ENCODE measurements at regions not wholly inside any gene's neighbourhood (a gene's known extent, or its start where the extent isn't known, plus 50 kb on each side); places are given as distances from the start of the nearest gene placed in this dataset.

DNA sequence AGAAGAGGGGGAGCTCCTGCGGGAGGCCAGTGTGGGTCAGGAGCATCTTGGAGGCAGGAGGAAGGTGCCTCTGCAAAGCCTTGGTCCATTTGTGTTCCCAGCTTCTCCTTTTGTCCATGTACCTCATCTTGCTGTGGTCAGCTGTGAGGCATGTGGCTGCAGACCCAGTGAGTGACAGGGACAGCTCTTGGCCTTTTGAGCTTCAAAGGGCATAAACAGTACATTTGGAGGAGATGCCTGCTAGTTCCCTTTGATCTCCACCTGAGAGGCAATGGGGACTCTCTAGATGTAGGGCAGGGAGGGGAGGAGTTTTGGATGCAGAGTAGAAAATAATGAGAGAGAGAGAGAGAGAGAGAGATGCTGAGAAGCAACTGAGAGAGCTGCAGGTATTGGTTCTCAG is 270.0 kb downstream of the TLE3 start:
- intact Hi-C loops (cut with DNase I), result no loop called here
- no peak for DNase-seq
- H3K9me3 ChIP-seq, result no peaks in the 10 kb centered on the region
- peaks cover 0 to 33% (median 13%) of the 10 kb centered on the region in 7 donors for H3K27me3 ChIP-seq
- H3K36me3 ChIP-seq, result no peaks in the 10 kb centered on the region
- no peak for ATAC-seq
- H3K4me3 ChIP-seq, result no peak overlapping the region
- H3K4me1 ChIP-seq, result no peaks in the 10 kb centered on the region
- H3K27ac ChIP-seq, result no peak overlapping the region
- no peak for TF ChIP-seq CTCF (IDR thresholded peaks at IDR 0.05)
- 77 to 100% methylated on average over 1 of the region's 1 CpG for WGBS, 2 donors

DNA sequence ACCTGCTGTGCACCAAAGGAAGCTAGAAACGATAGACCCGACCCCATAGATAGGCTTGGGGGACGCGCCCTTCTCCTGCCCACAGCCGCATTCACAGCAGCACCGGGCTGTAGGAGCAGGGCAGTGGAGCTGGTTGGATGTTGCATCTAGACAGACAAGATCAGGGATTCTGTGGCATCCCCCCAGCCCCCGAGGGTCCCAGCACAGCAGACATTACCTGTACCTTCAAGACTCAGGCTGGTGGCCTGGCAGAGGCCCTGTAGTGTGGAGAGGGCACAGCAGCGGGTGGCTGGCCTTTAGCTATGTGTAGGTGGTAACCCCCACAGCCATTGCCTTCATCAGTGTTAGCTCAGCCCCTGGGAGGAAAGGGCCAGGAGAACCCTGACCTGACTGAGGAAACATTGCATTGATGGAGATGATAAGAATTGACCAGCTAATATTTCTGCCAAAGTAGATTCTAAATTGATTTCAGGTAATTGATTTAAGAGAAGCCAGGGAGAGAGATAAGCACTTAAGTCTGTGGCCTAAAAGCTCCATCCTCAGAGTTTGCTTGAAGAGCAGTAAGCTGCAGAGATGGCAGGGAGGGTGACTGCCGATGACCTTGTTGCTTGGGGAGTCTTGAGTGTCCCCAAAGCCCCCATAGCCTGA is 269.4 kb downstream of the TLE3 start:
- WGBS, 2 donors, result 71 to 79% methylated on average over 9 of the region's 9 CpGs
- H3K36me3 ChIP-seq, result no peaks in the 10 kb centered on the region
- H3K4me3 ChIP-seq, result no peak overlapping the region
- no peak for ATAC-seq
- intact Hi-C loops (cut with DNase I), result no loop called here
- peaks cover 0 to 33% (median 13%) of the 10 kb centered on the region in 7 donors for H3K27me3 ChIP-seq
- H3K27ac ChIP-seq, result no peak overlapping the region
- TF ChIP-seq CTCF (IDR thresholded peaks at IDR 0.05), result no peak
- H3K9me3 ChIP-seq, result no peaks in the 10 kb centered on the region
- no peak for DNase-seq
- H3K4me1 ChIP-seq, result no peaks in the 10 kb centered on the region

DNA sequence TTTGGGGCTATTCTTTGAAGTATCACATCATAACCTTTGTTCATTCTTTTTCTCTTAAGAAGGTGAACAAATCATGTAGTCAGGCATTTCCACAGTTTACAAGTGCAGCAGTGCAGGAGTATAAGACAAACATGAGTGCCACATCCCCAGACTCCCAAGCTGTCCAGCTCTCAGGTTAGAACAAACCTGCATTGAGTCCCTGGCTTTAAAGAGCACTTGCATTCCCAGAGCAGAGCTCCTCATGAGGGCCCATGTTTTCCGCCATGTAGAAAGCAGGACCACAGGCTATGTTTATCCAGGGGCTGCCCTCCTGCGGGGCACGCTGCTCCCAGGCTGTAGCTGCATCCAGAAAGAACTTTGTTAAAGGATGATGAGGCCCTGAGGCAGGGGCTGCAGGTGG is 267.7 kb downstream of the TLE3 start:
- peaks cover 0 to 38% (median 13%) of the 10 kb centered on the region in 7 donors for H3K27me3 ChIP-seq
- no peak for TF ChIP-seq CTCF (IDR thresholded peaks at IDR 0.05)
- ATAC-seq (no peak), DNase-seq (no peak)
- H3K27ac ChIP-seq, result no peak overlapping the region
- H3K36me3 ChIP-seq, result no peaks in the 10 kb centered on the region
- H3K9me3 ChIP-seq, result no peaks in the 10 kb centered on the region
- intact Hi-C loops (cut with DNase I), result no loop called here
- 69 to 82% methylated on average over 3 of the region's 3 CpGs for WGBS, 2 donors
- no peak overlapping the region for H3K4me3 ChIP-seq
- H3K4me1 ChIP-seq, result no peaks in the 10 kb centered on the region

DNA sequence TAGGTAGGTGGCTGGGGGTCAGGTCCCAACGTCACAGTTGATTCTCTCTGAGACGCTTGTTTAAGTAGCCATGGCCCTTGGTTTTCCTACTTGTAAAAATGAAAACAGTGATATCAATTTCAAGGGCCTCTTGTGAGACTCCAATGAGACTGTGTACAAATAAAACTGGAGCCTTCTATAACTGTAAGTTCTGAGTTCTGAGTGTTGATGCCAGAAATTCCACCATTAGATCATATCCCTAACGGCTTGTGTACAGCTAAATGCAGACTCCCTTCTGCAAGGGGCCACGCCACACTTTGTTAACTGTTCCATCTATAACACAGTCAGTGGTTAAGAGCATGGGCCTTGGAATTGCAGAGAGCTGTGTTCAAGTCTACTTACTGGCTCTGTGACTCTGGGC is 267.3 kb downstream of the TLE3 start:
- Histone ChIP-seq H3K36me3 (no peaks in the 10 kb centered on the region), H3K4me1 (no peaks in the 10 kb centered on the region), H3K27ac (no peak overlapping the region), H3K9me3 (no peaks in the 10 kb centered on the region), H3K27me3 (peaks cover 0 to 38% (median 13%) of the 10 kb centered on the region in 7 donors), H3K4me3 (no peak overlapping the region)
- TF ChIP-seq CTCF (IDR thresholded peaks at IDR 0.05), result no peak
- DNase-seq, result no peak
- intact Hi-C loops (cut with DNase I), result no loop called here
- ATAC-seq, result no peak
- 56 to 60% methylated on average over 4 of the region's 4 CpGs for WGBS, 2 donors

Measured in heart right ventricle (tissue), 16 donors.